Kidney epithelial cell (primary cell): ENCODE measurements at regions not wholly inside any gene's neighbourhood (a gene's known extent, or its start where the extent isn't known, plus 50 kb on each side); places are given as distances from the start of the nearest gene placed in this dataset.
"Not testable (repeated sequence)": the region's sequence is repeated elsewhere in the genome, so short reads cannot be mapped to it uniquely, and the experiment has no call there.

ENCODE experiments used
- DNase-seq: peaks from one replicate; pipeline ENCODE4 v3.0.0-alpha.2; 2010; ENCODE audit warnings: low read depth
- H3K27me3 ChIP-seq: 2 replicates; pipeline ENCODE4 v1.6.0; 2011; ENCODE audit warnings: low read length; ENCODE audit not compliant: control insufficient read depth, insufficient read depth
- H3K36me3 ChIP-seq: 2 replicates; pipeline ENCODE4 v1.5.1; 2011; ENCODE audit warnings: low read length; ENCODE audit not compliant: control insufficient read depth, insufficient read depth
- H3K4me3 ChIP-seq: 2 replicates; pipeline ENCODE4 v1.5.1; 2011; ENCODE audit warnings: low read depth, mild to moderate bottlenecking, control low read depth, low read length
- TF ChIP-seq, protein P1 (sequence below): IDR thresholded peaks from 2 replicates; pipeline ENCODE4 v1.5.1; 2011; ENCODE audit warnings: mild to moderate bottlenecking, moderate library complexity, low read length, control low read depth, inconsistent platforms; ENCODE audit not compliant: insufficient read depth, poor library complexity, severe bottlenecking

- no peak for DNase-seq
- Histone ChIP-seq H3K27me3 (no peaks in the 10 kb centered on the region), H3K36me3 (no peaks in the 10 kb centered on the region), H3K4me3 (no peak overlapping the region)
- TF ChIP-seq, protein P1, sequence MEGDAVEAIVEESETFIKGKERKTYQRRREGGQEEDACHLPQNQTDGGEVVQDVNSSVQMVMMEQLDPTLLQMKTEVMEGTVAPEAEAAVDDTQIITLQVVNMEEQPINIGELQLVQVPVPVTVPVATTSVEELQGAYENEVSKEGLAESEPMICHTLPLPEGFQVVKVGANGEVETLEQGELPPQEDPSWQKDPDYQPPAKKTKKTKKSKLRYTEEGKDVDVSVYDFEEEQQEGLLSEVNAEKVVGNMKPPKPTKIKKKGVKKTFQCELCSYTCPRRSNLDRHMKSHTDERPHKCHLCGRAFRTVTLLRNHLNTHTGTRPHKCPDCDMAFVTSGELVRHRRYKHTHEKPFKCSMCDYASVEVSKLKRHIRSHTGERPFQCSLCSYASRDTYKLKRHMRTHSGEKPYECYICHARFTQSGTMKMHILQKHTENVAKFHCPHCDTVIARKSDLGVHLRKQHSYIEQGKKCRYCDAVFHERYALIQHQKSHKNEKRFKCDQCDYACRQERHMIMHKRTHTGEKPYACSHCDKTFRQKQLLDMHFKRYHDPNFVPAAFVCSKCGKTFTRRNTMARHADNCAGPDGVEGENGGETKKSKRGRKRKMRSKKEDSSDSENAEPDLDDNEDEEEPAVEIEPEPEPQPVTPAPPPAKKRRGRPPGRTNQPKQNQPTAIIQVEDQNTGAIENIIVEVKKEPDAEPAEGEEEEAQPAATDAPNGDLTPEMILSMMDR = no peak
Measured at GRCh38 chr16:34050787-34051320, 591.4 kb downstream of the TP53TG3F start.

DNA sequence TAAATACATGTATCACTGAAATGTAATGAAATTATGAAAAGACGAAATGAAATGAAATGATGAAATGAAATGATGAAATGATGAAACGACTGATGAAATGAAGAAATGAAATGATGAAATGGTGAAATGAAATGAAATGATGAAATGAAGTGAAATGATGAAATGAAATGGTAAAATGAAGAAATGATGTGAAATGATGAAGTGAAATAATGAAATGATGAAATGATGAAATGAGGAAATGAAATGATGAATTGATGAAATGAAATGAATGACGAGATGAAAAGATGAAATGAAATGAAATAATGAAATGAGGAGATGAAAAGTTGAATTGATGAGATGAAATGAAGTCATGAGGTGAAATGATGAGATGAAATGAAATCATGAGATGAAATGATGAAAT is 594.7 kb downstream of the TP53TG3F start:
- TF ChIP-seq, protein P1 = no peak
- H3K27me3 ChIP-seq = no peaks in the 10 kb centered on the region
- no peak for DNase-seq
- H3K4me3 ChIP-seq = no peak overlapping the region
- no peaks in the 10 kb centered on the region for H3K36me3 ChIP-seq

- Histone ChIP-seq H3K4me3 (no peak overlapping the region), H3K36me3 (no peaks in the 10 kb centered on the region), H3K27me3 (no peaks in the 10 kb centered on the region)
- DNase-seq = no peak
- TF ChIP-seq, protein P1 = no peak
Measured at GRCh38 chr16:34054969-34055368, 595.6 kb downstream of the TP53TG3F start.

DNA sequence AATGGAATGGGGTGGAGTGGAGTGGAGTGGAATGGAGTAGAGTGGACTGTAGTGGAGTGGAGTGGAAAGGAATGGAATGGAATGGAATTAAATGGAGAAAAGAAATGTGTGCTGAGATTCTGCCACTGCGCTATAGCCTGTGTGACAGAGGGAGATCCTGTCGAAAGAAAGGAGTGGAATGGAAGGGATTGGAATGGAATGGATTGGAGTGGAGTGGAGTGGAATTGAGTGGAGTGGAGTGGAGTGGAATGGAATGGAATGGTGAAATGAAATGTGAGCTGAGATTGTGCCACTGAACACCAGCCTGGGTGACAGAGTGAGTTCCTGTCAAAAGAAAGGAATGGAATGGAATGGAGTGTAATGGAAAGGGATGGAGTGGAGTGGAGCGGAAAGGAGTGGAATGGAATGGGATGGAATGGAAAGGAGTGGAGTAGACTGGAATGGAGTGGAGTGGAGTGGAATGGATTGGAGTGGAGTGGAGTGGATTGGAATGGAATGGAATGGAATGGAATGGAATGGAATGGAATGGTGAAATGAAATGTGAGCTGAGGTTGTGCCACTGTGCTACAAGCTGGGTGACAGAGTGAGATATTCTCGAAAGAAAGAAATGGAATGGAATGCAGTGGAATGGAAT is 603.3 kb downstream of the TP53TG3F start:
- not testable (repeated sequence) for H3K4me3 ChIP-seq, H3K36me3 ChIP-seq, DNase-seq, H3K27me3 ChIP-seq

DNA sequence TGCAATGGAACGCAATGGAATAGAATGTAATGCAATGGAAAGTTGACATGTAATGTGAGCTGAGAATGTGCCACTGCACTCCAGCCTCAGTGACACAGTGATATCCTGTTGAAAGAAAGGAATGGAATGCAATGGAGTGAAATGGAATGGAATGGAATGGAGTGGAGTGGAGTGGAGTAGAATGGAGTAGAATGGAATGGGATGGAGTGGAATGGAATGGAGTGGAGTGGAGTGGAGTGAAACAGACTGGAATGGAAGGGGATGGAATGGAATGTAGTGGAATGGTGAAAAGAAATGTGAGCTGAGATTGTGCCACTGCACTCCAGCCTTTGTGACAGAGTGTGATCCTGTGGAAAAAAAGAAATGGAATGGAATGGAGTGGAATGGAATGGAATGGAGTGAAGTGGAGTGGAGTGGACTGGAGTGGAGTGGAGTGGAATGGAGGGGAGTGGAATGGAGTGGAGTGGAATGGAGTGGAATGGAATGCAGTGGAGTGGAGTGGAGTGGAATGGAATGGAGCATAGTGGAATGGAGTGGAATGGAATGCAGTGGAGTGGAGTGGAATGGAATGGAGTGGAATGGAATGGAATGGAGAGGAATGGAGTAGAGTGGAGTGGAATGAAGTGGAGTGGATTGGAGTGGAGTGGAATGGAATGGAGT is 604.2 kb downstream of the TP53TG3F start:
- H3K27me3 ChIP-seq, H3K4me3 ChIP-seq, DNase-seq, H3K36me3 ChIP-seq: not testable (repeated sequence)

GRCh38 chr16:34064602-34065001 is 605.2 kb downstream of the TP53TG3F start:
- not testable (repeated sequence) for H3K27me3 ChIP-seq, H3K36me3 ChIP-seq, H3K4me3 ChIP-seq, DNase-seq

DNA sequence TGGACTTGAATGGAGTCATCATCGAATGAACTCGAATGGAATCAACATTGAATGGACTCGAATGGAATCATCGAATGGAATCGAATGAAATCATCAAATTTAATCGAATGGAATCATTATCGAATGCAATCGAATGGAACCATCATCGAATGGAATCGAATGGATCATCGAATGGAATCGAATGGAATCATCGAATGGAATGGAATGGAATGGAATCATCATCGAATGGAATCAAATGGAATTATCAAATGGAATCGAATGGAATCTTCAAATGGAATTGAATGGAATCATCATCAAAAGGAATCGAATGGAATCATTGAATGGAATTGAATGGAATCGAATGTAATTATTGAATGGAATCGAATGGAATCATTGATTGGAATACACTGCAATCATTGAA is 610.3 kb downstream of the TP53TG3F start:
- H3K4me3 ChIP-seq, H3K36me3 ChIP-seq, H3K27me3 ChIP-seq: not testable (repeated sequence)
- DNase-seq = peak; percentile 5

GRCh38 chr16:34078691-34079090 is 619.3 kb downstream of the TP53TG3F start:
- H3K4me3 ChIP-seq = no peak overlapping the region
- TF ChIP-seq, protein P1 = no peak
- H3K36me3 ChIP-seq = no peaks in the 10 kb centered on the region
- no peaks in the 10 kb centered on the region for H3K27me3 ChIP-seq
- peak; percentile 32 for DNase-seq

- not testable (repeated sequence) for DNase-seq, H3K27me3 ChIP-seq, H3K36me3 ChIP-seq, H3K4me3 ChIP-seq
Measured at GRCh38 chr16:34085038-34085437, 625.6 kb downstream of the TP53TG3F start.

DNA sequence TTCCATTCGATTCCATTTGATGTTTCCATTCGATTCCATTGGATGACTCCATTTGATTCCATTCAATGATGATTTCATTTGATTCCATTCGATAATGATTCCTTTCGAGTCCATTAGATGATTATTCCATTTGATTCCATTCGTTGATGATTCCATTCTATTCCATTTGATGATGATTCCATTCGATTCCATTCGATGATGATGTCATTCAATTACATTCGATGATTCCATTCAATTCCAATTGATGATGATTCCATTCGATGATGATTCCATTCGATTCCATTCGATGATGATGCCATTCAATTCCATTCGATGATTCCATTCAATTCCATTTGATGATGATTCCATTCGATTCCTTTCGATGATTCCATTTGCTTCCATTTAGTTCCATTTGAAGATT is 635.6 kb downstream of the TP53TG3F start:
- not testable (repeated sequence) for H3K27me3 ChIP-seq, H3K36me3 ChIP-seq, H3K4me3 ChIP-seq, DNase-seq

DNA sequence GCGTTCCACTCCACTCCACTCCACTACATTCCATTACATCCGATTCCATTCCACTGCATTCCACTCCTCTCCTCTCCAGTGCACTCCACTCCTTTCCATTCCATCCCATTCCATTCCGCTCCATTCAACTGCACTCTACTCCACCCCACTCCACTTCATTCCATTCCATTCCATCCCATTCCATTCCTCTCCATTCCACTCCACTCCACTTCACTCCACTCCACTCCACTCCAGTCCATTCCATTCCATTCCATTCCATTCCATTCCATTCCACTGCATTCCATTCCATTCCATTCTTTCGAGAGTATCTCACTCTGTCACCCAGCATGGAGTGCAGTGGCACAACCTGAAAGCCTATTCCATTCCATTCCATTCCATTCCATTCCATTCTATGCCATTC is 637.5 kb downstream of the TP53TG3F start:
- H3K4me3 ChIP-seq, H3K27me3 ChIP-seq, H3K36me3 ChIP-seq, DNase-seq: not testable (repeated sequence)
